Transverse colon (tissue), 3 donors: ENCODE measurements at regions not wholly inside any gene's neighbourhood (a gene's known extent, or its start where the extent isn't known, plus 50 kb on each side); places are given as distances from the start of the nearest gene placed in this dataset.

Experiments
- CTCF ChIP-seq, 5 experiments: fragments of 200-600 bp in 3 of 5; fragments of 450-650 bp in 2 of 5; sonication (generic) in 3 of 5; IDR thresholded peaks; 1 replicate in 2 of 5; 2 replicates in 3 of 5; pipeline ENCODE4 v1.5.1; 2016 to 2017; ENCODE audit warnings: antibody characterized with exemption in 5 of 5, inconsistent platforms in 3 of 5, mild to moderate bottlenecking in 2 of 5, moderate library complexity in 1 of 5
- POLR2A ChIP-seq: fragments of 450-650 bp; IDR thresholded peaks from one replicate; pipeline ENCODE4 v1.6.1; 2016; ENCODE audit warnings: antibody characterized with exemption, mild to moderate bottlenecking, moderate library complexity

GRCh38 chr6:144602523-144603180 lies 317.5 kb downstream of the UTRN start:
- TF ChIP-seq CTCF (IDR thresholded peaks at IDR 0.05) (no peak), POLR2A (no peak)
